HEK293 (cell line): ENCODE measurements at regions not wholly inside any gene's neighbourhood (a gene's known extent, or its start where the extent isn't known, plus 50 kb on each side); places are given as distances from the start of the nearest gene placed in this dataset.

Experiments used
- CTCF ChIA-PET: fragments of 350-600 bp; formaldehyde crosslinking; extraction: SDS; loops from one replicate; lab custom pipeline; 2021; ENCODE audit warnings: antibody characterized with exemption; lab: Yijun Ruan, JAX
- POLR2A ChIA-PET: fragments of 300-600 bp; formaldehyde crosslinking; extraction: SDS; loops from one replicate; lab custom pipeline; 2020; ENCODE audit warnings: antibody characterized with exemption, inconsistent platforms; lab: Yijun Ruan, JAX
- H3K27ac ChIP-seq: fragments of 200-500 bp; sonication (Bioruptor generic); 2 replicates; pipeline ENCODE4 v1.5.1; 2014; ENCODE audit warnings: low read depth, low read length, control low read depth, inconsistent platforms; ENCODE audit errors: extremely low read depth
- H3K36me3 ChIP-seq, 2 experiments: fragments of 200-500 bp in 1 of 2; sonication (Bioruptor generic) in 1 of 2; 1 replicate in 1 of 2; 2 replicates in 1 of 2; pipeline ENCODE4 v1.5.1; 2014 to 2017; ENCODE audit warnings: inconsistent platforms in 2 of 2, low read length in 2 of 2; ENCODE audit not compliant: control insufficient read depth in 2 of 2, insufficient read depth in 1 of 2
- H3K4me1 ChIP-seq: fragments of 200-500 bp; sonication (Bioruptor generic); 2 replicates; pipeline ENCODE4 v1.5.1; 2014; ENCODE audit warnings: mild to moderate bottlenecking, low read length, inconsistent platforms; ENCODE audit not compliant: control insufficient read depth, insufficient read depth
- H3K4me3 ChIP-seq: 2 replicates; pipeline ENCODE4 v1.5.1; 2011; ENCODE audit warnings: low read depth, mild to moderate bottlenecking, control low read depth, low read length, moderate library complexity
- H3K9me3 ChIP-seq: fragments of 200-500 bp; sonication (Bioruptor generic); 2 replicates; pipeline ENCODE4 v1.5.1; 2014; ENCODE audit warnings: low read depth, low read length, inconsistent platforms; ENCODE audit not compliant: control insufficient read depth, insufficient read depth
- BCL6B ChIP-seq: fragments of 450-650 bp; formaldehyde crosslinking; IDR thresholded peaks from 2 replicates; pipeline ENCODE4 v1.5.1; 2017; ENCODE audit warnings: missing biosample characterization, missing genetic modification characterization
- GLI2 ChIP-seq: fragments of 450-650 bp; formaldehyde crosslinking; IDR thresholded peaks from 2 replicates; pipeline ENCODE4; 2017; ENCODE audit warnings: missing biosample characterization, missing genetic modification characterization, low read depth, borderline replicate concordance
- INSM2 ChIP-seq: fragments of 450-650 bp; formaldehyde crosslinking; IDR thresholded peaks from 2 replicates; pipeline ENCODE4 v1.5.1; 2016; ENCODE audit warnings: missing biosample characterization, missing genetic modification characterization
- KLF8 ChIP-seq: fragments of 450-650 bp; formaldehyde crosslinking; IDR thresholded peaks from 2 replicates; pipeline ENCODE4 v1.5.1; 2016; ENCODE audit warnings: missing biosample characterization, missing genetic modification characterization
- SCRT2 ChIP-seq: fragments of 450-650 bp; formaldehyde crosslinking; IDR thresholded peaks from 2 replicates; pipeline ENCODE4 v1.5.1; 2016; ENCODE audit warnings: missing biosample characterization, missing genetic modification characterization
- ZBTB21 ChIP-seq: fragments of 450-650 bp; formaldehyde crosslinking; IDR thresholded peaks from 2 replicates; pipeline ENCODE4 v1.5.1; 2017; ENCODE audit warnings: missing biosample characterization, missing genetic modification characterization
- ZEB2 ChIP-seq: fragments of 450-650 bp; formaldehyde crosslinking; IDR thresholded peaks from 2 replicates; pipeline ENCODE4 v1.5.1; 2016; ENCODE audit warnings: missing biosample characterization, missing genetic modification characterization
- ZNF121 ChIP-seq: fragments of 450-650 bp; formaldehyde crosslinking; IDR thresholded peaks from 2 replicates; pipeline ENCODE4 v1.5.1; 2016; ENCODE audit warnings: missing biosample characterization, missing genetic modification characterization
- ZNF174 ChIP-seq: fragments of 450-650 bp; formaldehyde crosslinking; IDR thresholded peaks from 2 replicates; pipeline ENCODE4 v1.5.0; 2017; ENCODE audit warnings: missing biosample characterization, mild to moderate bottlenecking, missing genetic modification characterization
- ZNF391 ChIP-seq: fragments of 450-650 bp; formaldehyde crosslinking; IDR thresholded peaks from 2 replicates; pipeline ENCODE4 v1.5.1; 2016; ENCODE audit warnings: low read depth, missing biosample characterization, missing genetic modification characterization, borderline replicate concordance
- ZNF404 ChIP-seq: fragments of 450-650 bp; formaldehyde crosslinking; IDR thresholded peaks from 2 replicates; pipeline ENCODE4 v1.5.1; 2017; ENCODE audit warnings: missing biosample characterization, missing genetic modification characterization
- ZNF423 ChIP-seq: fragments of 450-650 bp; formaldehyde crosslinking; IDR thresholded peaks from 2 replicates; pipeline ENCODE4 v1.5.1; 2016; ENCODE audit warnings: missing biosample characterization, missing genetic modification characterization
- ZNF473 ChIP-seq: fragments of 450-650 bp; formaldehyde crosslinking; IDR thresholded peaks from 2 replicates; pipeline ENCODE4 v1.5.1; 2017; ENCODE audit warnings: missing biosample characterization, missing genetic modification characterization
- ZNF548 ChIP-seq: fragments of 450-650 bp; formaldehyde crosslinking; IDR thresholded peaks from 2 replicates; pipeline ENCODE4 v1.5.1; 2016; ENCODE audit warnings: missing biosample characterization, missing genetic modification characterization
- ZNF571 ChIP-seq: fragments of 450-650 bp; formaldehyde crosslinking; IDR thresholded peaks from 2 replicates; pipeline ENCODE4 v1.5.0; 2017; ENCODE audit warnings: missing biosample characterization, missing genetic modification characterization
- ZNF747 ChIP-seq: fragments of 450-650 bp; formaldehyde crosslinking; IDR thresholded peaks from 2 replicates; pipeline ENCODE4 v1.5.1; 2016; ENCODE audit warnings: missing biosample characterization, missing genetic modification characterization
- ZNF792 ChIP-seq: fragments of 450-650 bp; formaldehyde crosslinking; IDR thresholded peaks from 2 replicates; pipeline ENCODE4 v1.5.1; 2016; ENCODE audit warnings: missing biosample characterization, missing genetic modification characterization
- ZSCAN16 ChIP-seq: fragments of 450-650 bp; formaldehyde crosslinking; IDR thresholded peaks from 2 replicates; pipeline ENCODE4 v1.5.1; 2016; ENCODE audit warnings: missing biosample characterization, missing genetic modification characterization
- TF ChIP-seq, protein P1 (sequence below): fragments of 450-650 bp; formaldehyde crosslinking; conservative IDR thresholded peaks from 2 replicates; pipeline ENCODE4 v1.5.1; 2016; ENCODE audit warnings: low read depth, missing biosample characterization, missing genetic modification characterization
- TF ChIP-seq, protein P2 (sequence below): fragments of 450-650 bp; formaldehyde crosslinking; IDR thresholded peaks from 2 replicates; pipeline ENCODE4 v1.5.1; 2017; ENCODE audit warnings: missing biosample characterization, missing genetic modification characterization

DNA sequence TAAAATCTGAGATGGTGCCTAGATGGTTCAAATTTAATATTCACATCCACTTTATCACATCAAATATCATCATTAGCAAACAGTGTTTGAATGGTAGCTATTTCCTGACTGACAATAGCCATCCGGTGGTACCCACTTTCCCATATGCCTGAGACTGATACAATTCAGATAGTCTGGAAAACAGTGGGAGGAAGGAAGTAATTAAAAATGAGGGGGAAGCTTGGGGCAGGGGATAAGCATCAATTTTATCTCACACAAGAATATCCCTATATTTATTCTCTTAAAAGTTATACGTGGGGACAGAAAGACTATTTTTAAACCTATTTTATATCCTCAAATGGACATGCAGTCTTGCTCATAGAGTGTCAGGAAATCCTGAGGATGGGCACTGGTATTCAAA lies 122.5 kb upstream of the GAP43 start:
- TF ChIP-seq INSM2 (tag by site-specific recombination): no peak
- TF ChIP-seq, protein P1, sequence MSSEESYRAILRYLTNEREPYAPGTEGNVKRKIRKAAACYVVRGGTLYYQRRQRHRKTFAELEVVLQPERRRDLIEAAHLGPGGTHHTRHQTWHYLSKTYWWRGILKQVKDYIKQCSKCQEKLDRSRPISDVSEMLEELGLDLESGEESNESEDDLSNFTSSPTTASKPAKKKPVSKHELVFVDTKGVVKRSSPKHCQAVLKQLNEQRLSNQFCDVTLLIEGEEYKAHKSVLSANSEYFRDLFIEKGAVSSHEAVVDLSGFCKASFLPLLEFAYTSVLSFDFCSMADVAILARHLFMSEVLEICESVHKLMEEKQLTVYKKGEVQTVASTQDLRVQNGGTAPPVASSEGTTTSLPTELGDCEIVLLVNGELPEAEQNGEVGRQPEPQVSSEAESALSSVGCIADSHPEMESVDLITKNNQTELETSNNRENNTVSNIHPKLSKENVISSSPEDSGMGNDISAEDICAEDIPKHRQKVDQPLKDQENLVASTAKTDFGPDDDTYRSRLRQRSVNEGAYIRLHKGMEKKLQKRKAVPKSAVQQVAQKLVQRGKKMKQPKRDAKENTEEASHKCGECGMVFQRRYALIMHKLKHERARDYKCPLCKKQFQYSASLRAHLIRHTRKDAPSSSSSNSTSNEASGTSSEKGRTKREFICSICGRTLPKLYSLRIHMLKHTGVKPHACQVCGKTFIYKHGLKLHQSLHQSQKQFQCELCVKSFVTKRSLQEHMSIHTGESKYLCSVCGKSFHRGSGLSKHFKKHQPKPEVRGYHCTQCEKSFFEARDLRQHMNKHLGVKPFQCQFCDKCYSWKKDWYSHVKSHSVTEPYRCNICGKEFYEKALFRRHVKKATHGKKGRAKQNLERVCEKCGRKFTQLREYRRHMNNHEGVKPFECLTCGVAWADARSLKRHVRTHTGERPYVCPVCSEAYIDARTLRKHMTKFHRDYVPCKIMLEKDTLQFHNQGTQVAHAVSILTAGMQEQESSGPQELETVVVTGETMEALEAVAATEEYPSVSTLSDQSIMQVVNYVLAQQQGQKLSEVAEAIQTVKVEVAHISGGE (tag by site-specific recombination): no peak
- TF ChIP-seq ZNF792: no peak
- TF ChIP-seq ZEB2 (tag by site-specific recombination): no peak
- no peak for TF ChIP-seq SCRT2 (tag by site-specific recombination)
- no peak for TF ChIP-seq ZNF391 (tag by site-specific recombination)
- no peak for TF ChIP-seq KLF8
- Histone ChIP-seq H3K27ac (no peak overlapping the region), H3K36me3 (no peaks in the 10 kb centered on the region), H3K4me3 (no peak overlapping the region), H3K4me1 (no peaks in the 10 kb centered on the region), H3K9me3 (no peaks in the 10 kb centered on the region)
- ChIA-PET CTCF (interaction anchor here (1.0 kb wide), 1 partner anchor 283 kb away, joined by 3 read pairs; no protein-coding TSS in a partner anchor), POLR2A (no interaction called here)

GRCh38 chr3:115502128-115502527 lies 121.2 kb upstream of the GAP43 start:
- Histone ChIP-seq H3K27ac (no peak overlapping the region), H3K9me3 (no peaks in the 10 kb centered on the region), H3K4me1 (no peaks in the 10 kb centered on the region), H3K4me3 (no peak overlapping the region), H3K36me3 (no peaks in the 10 kb centered on the region)
- no peak for TF ChIP-seq ZNF473 (tag by site-specific recombination)
- no peak for TF ChIP-seq ZNF423 (tag by site-specific recombination)
- no peak for TF ChIP-seq GLI2 (tag by site-specific recombination)
- TF ChIP-seq, protein P2, sequence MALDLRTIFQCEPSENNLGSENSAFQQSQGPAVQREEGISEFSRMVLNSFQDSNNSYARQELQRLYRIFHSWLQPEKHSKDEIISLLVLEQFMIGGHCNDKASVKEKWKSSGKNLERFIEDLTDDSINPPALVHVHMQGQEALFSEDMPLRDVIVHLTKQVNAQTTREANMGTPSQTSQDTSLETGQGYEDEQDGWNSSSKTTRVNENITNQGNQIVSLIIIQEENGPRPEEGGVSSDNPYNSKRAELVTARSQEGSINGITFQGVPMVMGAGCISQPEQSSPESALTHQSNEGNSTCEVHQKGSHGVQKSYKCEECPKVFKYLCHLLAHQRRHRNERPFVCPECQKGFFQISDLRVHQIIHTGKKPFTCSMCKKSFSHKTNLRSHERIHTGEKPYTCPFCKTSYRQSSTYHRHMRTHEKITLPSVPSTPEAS (tag by site-specific recombination): no peak
- no peak for TF ChIP-seq ZNF747
- no peak for TF ChIP-seq BCL6B (tag by site-specific recombination)
- TF ChIP-seq ZNF571 (tag by site-specific recombination): no peak
- no peak for TF ChIP-seq ZNF404 (tag by site-specific recombination)
- no peak for TF ChIP-seq ZSCAN16
- no peak for TF ChIP-seq ZNF121 (tag by site-specific recombination)
- TF ChIP-seq ZNF391 (tag by site-specific recombination): no peak
- no peak for TF ChIP-seq ZNF548
- TF ChIP-seq ZNF174: no peak
- TF ChIP-seq ZBTB21 (tag by site-specific recombination): no peak
- CTCF ChIA-PET: interaction anchor here (0.5 to 0.6 kb wide), 6 partner anchors 15 to 530 kb away, joined by 3 to 5 read pairs (median 4); no protein-coding TSS in a partner anchor
- POLR2A ChIA-PET: no interaction called here
